ENCODE measurements at regions not wholly inside any gene's neighbourhood (a gene's known extent, or its start where the extent isn't known, plus 50 kb on each side); places are given as distances from the start of the nearest gene placed in this dataset.

DNA sequence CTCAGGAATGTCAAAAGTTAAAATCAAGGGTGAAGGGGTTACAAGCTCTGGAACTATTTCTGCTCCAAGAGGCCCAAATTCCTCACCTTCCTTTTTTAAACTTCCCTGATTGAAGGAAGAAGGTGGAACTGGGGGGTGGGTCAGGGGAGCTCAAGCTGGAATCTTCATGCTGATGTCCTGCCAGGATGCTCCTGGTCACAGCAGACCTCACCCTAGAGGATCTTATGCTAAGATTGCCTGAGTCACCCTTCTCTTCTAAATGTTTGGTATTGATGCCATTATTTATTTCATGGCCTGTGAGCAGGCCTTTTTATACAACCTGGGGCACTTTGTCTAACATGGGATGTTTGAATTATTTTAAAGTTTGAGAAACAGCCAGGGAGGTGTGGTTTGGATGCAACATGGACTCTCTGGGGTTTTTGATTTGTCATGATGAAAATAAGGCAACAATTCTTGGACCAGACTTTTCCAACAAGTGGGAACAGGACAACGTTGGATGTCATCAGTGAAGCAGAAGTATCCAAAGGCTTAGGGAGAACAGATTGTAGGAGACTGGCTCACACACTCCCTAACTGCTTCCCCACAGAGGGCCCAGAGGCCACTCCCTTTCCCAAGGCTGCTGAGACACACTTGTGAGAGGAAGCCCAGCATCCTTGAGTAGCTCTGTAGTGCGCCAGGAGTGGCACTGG is 420.2 kb upstream of the MEX3C start:
- Histone ChIP-seq H3K79me2 (ENCODE audit: low read depth) (no peaks in the 10 kb centered on the region), H3K4me2 (no peak overlapping the region), H3K9me3 (ENCODE audit: low read depth) (no peaks in the 10 kb centered on the region), H3K27ac (no peak overlapping the region), H3K4me1 (peaks cover 15% of the 10 kb centered on the region), H2AFZ (replicated peaks) (no peak overlapping the region), H3K9ac (no peak overlapping the region), H3K27me3 (no peaks in the 10 kb centered on the region), H3K36me3 (no peaks in the 10 kb centered on the region), H3F3A (ENCODE audit: low read depth) (peaks cover 15% of the 10 kb centered on the region), H3K4me3 (no peak overlapping the region), H4K20me1 (ENCODE audit: low read depth) (no peaks in the 10 kb centered on the region)
- TF ChIP-seq EZH2phosphoT487 (IDR thresholded peaks at IDR 0.05) = no peak
- TF ChIP-seq EZH2 (IDR thresholded peaks at IDR 0.05) = no peak
- TF ChIP-seq, protein P1, sequence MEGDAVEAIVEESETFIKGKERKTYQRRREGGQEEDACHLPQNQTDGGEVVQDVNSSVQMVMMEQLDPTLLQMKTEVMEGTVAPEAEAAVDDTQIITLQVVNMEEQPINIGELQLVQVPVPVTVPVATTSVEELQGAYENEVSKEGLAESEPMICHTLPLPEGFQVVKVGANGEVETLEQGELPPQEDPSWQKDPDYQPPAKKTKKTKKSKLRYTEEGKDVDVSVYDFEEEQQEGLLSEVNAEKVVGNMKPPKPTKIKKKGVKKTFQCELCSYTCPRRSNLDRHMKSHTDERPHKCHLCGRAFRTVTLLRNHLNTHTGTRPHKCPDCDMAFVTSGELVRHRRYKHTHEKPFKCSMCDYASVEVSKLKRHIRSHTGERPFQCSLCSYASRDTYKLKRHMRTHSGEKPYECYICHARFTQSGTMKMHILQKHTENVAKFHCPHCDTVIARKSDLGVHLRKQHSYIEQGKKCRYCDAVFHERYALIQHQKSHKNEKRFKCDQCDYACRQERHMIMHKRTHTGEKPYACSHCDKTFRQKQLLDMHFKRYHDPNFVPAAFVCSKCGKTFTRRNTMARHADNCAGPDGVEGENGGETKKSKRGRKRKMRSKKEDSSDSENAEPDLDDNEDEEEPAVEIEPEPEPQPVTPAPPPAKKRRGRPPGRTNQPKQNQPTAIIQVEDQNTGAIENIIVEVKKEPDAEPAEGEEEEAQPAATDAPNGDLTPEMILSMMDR (IDR thresholded peaks at IDR 0.05) = no peak
- Mint-ChIP-seq H3K4me1 (peaks cover 16% of the 10 kb centered on the region), H3K36me3 (no peaks in the 10 kb centered on the region), H3K27me3 (ENCODE audit: insufficient read depth, low read depth) (peaks cover 6% of the 10 kb centered on the region), H3K9me3 (no peaks in the 10 kb centered on the region), H3K4me3 (no peak overlapping the region), H3K27ac (no peak overlapping the region)
- DNase-seq (ENCODE audit: low spot score) = no peak

DNA sequence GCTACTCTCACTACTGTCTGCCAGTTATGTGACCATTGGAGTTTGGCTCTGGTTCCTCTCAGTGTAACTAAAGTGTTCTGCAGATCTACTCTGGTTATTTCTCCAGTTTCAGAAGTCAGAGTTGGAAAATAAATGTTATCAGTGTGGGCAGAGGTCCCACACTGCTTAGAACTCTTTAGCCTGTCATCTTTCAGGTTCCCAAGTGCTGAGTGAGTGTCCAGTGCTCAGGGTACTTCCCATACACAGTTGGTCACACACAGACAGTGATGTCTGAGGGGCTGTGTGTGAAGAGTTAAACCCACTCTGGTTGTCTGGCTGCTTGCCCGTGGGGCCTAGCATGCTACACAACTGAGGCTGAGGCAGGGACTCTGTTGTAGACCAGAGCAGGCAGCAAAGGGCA is 421.8 kb upstream of the MEX3C start:
- no peak overlapping the region for H3K27ac Mint-ChIP-seq

DNA sequence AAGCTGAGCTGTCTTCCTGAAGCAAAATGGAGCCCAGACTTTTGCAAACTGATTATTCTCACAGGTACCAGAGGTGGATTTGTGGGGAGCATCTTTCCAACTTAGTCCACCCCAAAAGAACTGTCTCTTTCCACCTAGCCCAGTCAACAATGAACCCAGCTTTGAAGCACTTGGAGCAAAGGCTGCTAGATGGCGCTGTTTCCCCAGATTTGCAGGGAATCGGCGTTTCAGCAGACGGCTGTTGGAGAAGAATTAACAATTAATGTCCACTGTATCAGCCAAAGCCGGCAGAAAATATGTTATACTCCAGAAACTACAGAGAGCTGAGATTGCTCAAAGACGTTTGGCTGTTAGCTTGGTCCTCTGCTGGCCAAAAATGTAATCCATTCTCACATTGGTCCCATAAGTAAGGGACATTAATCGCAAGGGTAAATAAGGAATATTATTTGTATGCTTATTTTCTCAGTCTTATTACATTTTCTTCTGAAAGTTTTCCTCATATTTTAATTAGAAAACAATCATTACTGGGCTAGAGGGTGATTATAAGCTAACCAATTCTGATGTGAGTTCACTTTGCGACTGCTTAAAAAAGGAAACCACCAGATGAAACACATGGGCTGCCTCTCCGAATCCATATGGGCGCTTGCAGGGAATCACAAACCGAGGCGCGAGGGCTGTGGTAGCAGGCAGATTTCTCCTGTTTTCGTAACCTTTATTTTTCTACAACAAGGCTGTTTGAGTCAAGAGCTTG is 423.8 kb upstream of the MEX3C start:
- Mint-ChIP-seq H3K27me3 (ENCODE audit: insufficient read depth, low read depth) (peaks cover 4% of the 10 kb centered on the region), H3K36me3 (no peaks in the 10 kb centered on the region), H3K9me3 (no peaks in the 10 kb centered on the region), H3K27ac (peak overlapping the region; percentile 79), H3K4me3 (peak overlapping the region; percentile 71), H3K4me1 (peaks cover 32% of the 10 kb centered on the region)
- Histone ChIP-seq H3K4me3 (peak overlapping the region; percentile 35), H3K36me3 (no peaks in the 10 kb centered on the region), H3K9me3 (ENCODE audit: low read depth) (no peaks in the 10 kb centered on the region), H4K20me1 (ENCODE audit: low read depth) (no peaks in the 10 kb centered on the region), H2AFZ (replicated peaks) (peak overlapping the region; percentile 70), H3K27ac (peak overlapping the region; percentile 51), H3K9ac (no peak overlapping the region), H3K27me3 (no peaks in the 10 kb centered on the region), H3K4me1 (peaks cover 33% of the 10 kb centered on the region), H3F3A (ENCODE audit: low read depth) (peaks cover 18% of the 10 kb centered on the region), H3K79me2 (ENCODE audit: low read depth) (no peaks in the 10 kb centered on the region), H3K4me2 (peak overlapping the region; percentile 75)
- no peak for TF ChIP-seq EZH2phosphoT487 (IDR thresholded peaks at IDR 0.05)
- TF ChIP-seq, protein P1 (IDR thresholded peaks at IDR 0.05) = peak; percentile 96
- peak; percentile 81 for DNase-seq (ENCODE audit: low spot score)

More for the DNA sequence above, 421.8 kb upstream of the MEX3C start:
- Histone ChIP-seq H3K4me2 (no peak overlapping the region), H3F3A (ENCODE audit: low read depth) (peaks cover 18% of the 10 kb centered on the region), H3K9ac (no peak overlapping the region), H3K4me3 (no peak overlapping the region), H3K4me1 (peaks cover 28% of the 10 kb centered on the region), H3K79me2 (ENCODE audit: low read depth) (no peaks in the 10 kb centered on the region), H2AFZ (replicated peaks) (no peak overlapping the region), H3K9me3 (ENCODE audit: low read depth) (no peaks in the 10 kb centered on the region), H3K27me3 (no peaks in the 10 kb centered on the region), H4K20me1 (ENCODE audit: low read depth) (no peaks in the 10 kb centered on the region), H3K27ac (no peak overlapping the region), H3K36me3 (no peaks in the 10 kb centered on the region)
- Mint-ChIP-seq H3K36me3 (no peaks in the 10 kb centered on the region), H3K4me3 (no peak overlapping the region), H3K9me3 (no peaks in the 10 kb centered on the region), H3K4me1 (peaks cover 28% of the 10 kb centered on the region), H3K27me3 (ENCODE audit: insufficient read depth, low read depth) (peaks cover 4% of the 10 kb centered on the region)
- DNase-seq (ENCODE audit: low spot score) = no peak
- TF ChIP-seq EZH2phosphoT487 (IDR thresholded peaks at IDR 0.05) (no peak), EZH2 (IDR thresholded peaks at IDR 0.05) (no peak)
- TF ChIP-seq, protein P1 (IDR thresholded peaks at IDR 0.05) = no peak

Measured in neural progenitor cell (in vitro differentiated cells).